Thyroid gland (tissue), 4 donors: ENCODE measurements at regions not wholly inside any gene's neighbourhood (a gene's known extent, or its start where the extent isn't known, plus 50 kb on each side); places are given as distances from the start of the nearest gene placed in this dataset.

ENCODE experiments used
- CTCF ChIP-seq, 6 experiments: fragments of 200-600 bp in 3 of 6; fragments of 450-650 bp in 3 of 6; sonication (generic) in 3 of 6; IDR thresholded peaks; one replicate each; pipeline ENCODE4 v1.5.1; 2016 to 2019; ENCODE audit warnings: antibody characterized with exemption in 6 of 6, mild to moderate bottlenecking in 2 of 6, inconsistent platforms in 1 of 6, moderate library complexity in 1 of 6
- POLR2A ChIP-seq, 2 donors: fragments of 450-650 bp; IDR thresholded peaks; one replicate each; pipeline ENCODE4 v1.6.1; 2017; ENCODE audit warnings: antibody characterized with exemption in 2 of 2, mild to moderate bottlenecking in 2 of 2, moderate library complexity in 1 of 2

GRCh38 chr12:88406905-88407304, 173.4 kb downstream of the KITLG start:
- TF ChIP-seq POLR2A (IDR thresholded peaks at IDR 0.05) = no peak
- no peak for TF ChIP-seq CTCF (IDR thresholded peaks at IDR 0.05)
